ENCODE measurements at regions not wholly inside any gene's neighbourhood (a gene's known extent, or its start where the extent isn't known, plus 50 kb on each side); places are given as distances from the start of the nearest gene placed in this dataset.
"Not testable (repeated sequence)": the region's sequence is repeated elsewhere in the genome, so short reads cannot be mapped to it uniquely, and the experiment has no call there.

- 98% methylated on average over 3 of the region's 3 CpGs for WGBS
- H3K36me3 ChIP-seq (ENCODE audit: control insufficient read depth in 2 of 2, insufficient read depth in 2 of 2, low read length in 1 of 2): no peaks in the 10 kb centered on the region
- no peaks in the 10 kb centered on the region for H3K27me3 ChIP-seq (ENCODE audit: control insufficient read depth in 2 of 2, insufficient read depth in 1 of 2, low read length in 1 of 2)
- H3K27ac ChIP-seq (ENCODE audit: low read depth in 1 of 2, low read length in 1 of 2): no peak overlapping the region
- H3K4me1 ChIP-seq (ENCODE audit: control insufficient read depth in 2 of 2, insufficient read depth in 2 of 2, low read length in 2 of 2): no peaks in the 10 kb centered on the region
- H3K4me3 ChIP-seq (ENCODE audit: low read length in 2 of 2): no peak overlapping the region
- peak in 1 of 9 donors; percentile 3 for DNase-seq (ENCODE audit: low read depth in 6 of 9, low spot score in 9 of 9)
- no peaks in the 10 kb centered on the region for H3K9me3 ChIP-seq (ENCODE audit: control insufficient read depth in 2 of 2, insufficient read depth in 1 of 2, low read length in 1 of 2)
Observed at GRCh38 chr6:135703621-135704020, 147.9 kb upstream of the PDE7B start.

DNA sequence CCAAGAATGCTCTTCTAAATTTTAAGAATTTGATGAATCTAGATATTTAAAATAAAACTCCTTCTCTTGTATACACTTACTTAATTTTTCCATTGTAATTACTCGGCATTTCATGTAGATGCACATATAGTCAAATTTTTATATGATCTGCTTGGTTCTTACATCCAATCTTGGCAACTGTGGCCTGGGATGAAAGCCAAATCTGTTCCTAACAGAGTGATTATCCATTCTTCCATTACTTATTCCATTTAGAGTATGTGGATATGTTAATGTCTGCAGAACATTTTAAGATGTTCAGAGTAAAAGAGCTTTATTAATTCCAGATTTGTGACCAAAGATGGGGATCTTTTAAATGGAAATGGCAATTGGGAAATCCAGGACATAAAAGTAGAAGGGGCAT lies 144.1 kb upstream of the PDE7B start:
- H3K36me3 ChIP-seq (ENCODE audit: control insufficient read depth in 2 of 2, insufficient read depth in 2 of 2, low read length in 1 of 2): no peaks in the 10 kb centered on the region
- no peaks in the 10 kb centered on the region for H3K4me1 ChIP-seq (ENCODE audit: control insufficient read depth in 2 of 2, insufficient read depth in 2 of 2, low read length in 2 of 2)
- H3K9me3 ChIP-seq (ENCODE audit: control insufficient read depth in 2 of 2, insufficient read depth in 1 of 2, low read length in 1 of 2): no peaks in the 10 kb centered on the region
- no peak for DNase-seq (ENCODE audit: low read depth in 6 of 9, low spot score in 9 of 9)
- 95% methylated on average over 1 of the region's 1 CpG for WGBS
- H3K27me3 ChIP-seq (ENCODE audit: control insufficient read depth in 2 of 2, insufficient read depth in 1 of 2, low read length in 1 of 2): no peaks in the 10 kb centered on the region
- H3K4me3 ChIP-seq (ENCODE audit: low read length in 2 of 2): no peak overlapping the region
- H3K27ac ChIP-seq (ENCODE audit: low read depth in 1 of 2, low read length in 1 of 2): no peak overlapping the region

DNA sequence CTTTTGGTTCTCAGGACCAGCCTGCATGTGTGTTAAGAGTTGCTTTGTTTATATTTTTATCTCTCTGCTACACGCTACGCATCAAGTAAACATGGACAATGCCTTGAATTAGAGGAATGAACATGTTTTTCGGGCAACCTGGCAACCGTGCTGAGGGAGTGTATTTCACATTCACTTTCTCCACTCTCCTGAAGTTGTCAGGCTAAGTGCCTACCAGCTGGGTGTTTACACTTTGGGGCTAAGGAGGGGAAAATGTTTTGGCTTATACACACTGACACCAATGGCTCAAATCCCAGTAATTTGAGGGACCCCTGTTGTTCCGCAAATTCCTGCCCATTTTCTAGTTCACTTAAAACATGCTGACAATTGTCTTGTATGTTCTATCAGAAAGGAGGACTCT lies 141.5 kb upstream of the PDE7B start:
- WGBS: 99% methylated on average over 5 of the region's 5 CpGs
- no peak overlapping the region for H3K4me3 ChIP-seq (ENCODE audit: low read length in 2 of 2)
- DNase-seq (ENCODE audit: low read depth in 6 of 9, low spot score in 9 of 9): no peak

DNA sequence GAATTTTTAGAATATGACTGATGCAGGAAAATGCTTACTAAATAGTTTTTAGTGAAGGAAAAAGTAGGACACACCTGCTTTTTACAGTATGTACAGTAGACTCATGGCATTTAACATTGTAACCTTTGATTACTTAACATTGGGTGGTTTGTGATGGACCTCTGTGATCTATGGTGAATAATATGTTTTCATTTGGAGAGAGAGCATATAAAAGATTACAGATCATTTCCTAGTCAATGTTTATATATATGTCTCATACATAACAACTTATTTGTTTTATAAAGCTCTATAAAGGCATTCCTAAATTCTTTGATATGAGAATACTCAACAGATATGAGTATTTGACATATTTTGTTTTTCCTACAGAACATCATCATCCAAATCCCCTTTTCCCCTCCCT lies 129.3 kb upstream of the PDE7B start:
- no peak for DNase-seq (ENCODE audit: low read depth in 6 of 9, low spot score in 9 of 9)
- H3K27ac ChIP-seq (ENCODE audit: low read depth in 1 of 2, low read length in 1 of 2): no peak overlapping the region
- no peaks in the 10 kb centered on the region for H3K36me3 ChIP-seq (ENCODE audit: control insufficient read depth in 2 of 2, insufficient read depth in 2 of 2, low read length in 1 of 2)

More for the DNA sequence above, 141.5 kb upstream of the PDE7B start:
- no peaks in the 10 kb centered on the region for H3K36me3 ChIP-seq (ENCODE audit: control insufficient read depth in 2 of 2, insufficient read depth in 2 of 2, low read length in 1 of 2)
- H3K4me1 ChIP-seq (ENCODE audit: control insufficient read depth in 2 of 2, insufficient read depth in 2 of 2, low read length in 2 of 2): no peaks in the 10 kb centered on the region
- no peaks in the 10 kb centered on the region for H3K9me3 ChIP-seq (ENCODE audit: control insufficient read depth in 2 of 2, insufficient read depth in 1 of 2, low read length in 1 of 2)
- no peak overlapping the region for H3K27ac ChIP-seq (ENCODE audit: low read depth in 1 of 2, low read length in 1 of 2)
- no peaks in the 10 kb centered on the region for H3K27me3 ChIP-seq (ENCODE audit: control insufficient read depth in 2 of 2, insufficient read depth in 1 of 2, low read length in 1 of 2)

DNA sequence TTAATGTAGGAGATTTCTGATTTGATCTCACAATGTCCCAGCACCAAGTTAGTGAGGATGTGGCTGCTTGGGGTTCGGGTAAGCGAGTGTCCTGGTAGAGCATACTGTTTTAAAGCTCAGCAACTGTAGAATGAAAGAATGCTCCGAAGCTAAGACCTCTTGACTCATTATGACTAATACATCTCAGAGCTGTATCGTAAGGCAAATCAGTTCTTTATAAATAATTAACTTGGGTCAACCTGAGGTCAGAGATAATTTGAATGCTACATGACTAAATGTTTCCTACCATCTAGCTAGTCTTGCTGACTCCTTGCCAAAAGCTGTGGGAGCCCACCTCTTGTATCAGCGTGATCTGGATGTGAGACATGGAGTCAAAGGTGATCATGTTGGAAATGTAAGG lies 128.8 kb upstream of the PDE7B start:
- 94% methylated on average over 5 of the region's 5 CpGs for WGBS
- H3K4me1 ChIP-seq (ENCODE audit: control insufficient read depth in 2 of 2, insufficient read depth in 2 of 2, low read length in 2 of 2): no peaks in the 10 kb centered on the region

More for the DNA sequence above, 129.3 kb upstream of the PDE7B start:
- no peaks in the 10 kb centered on the region for H3K4me1 ChIP-seq (ENCODE audit: control insufficient read depth in 2 of 2, insufficient read depth in 2 of 2, low read length in 2 of 2)
- peaks cover 0 to 3% of the 10 kb centered on the region in 2 donors for H3K9me3 ChIP-seq (ENCODE audit: control insufficient read depth in 2 of 2, insufficient read depth in 1 of 2, low read length in 1 of 2)
- H3K27me3 ChIP-seq (ENCODE audit: control insufficient read depth in 2 of 2, insufficient read depth in 1 of 2, low read length in 1 of 2): no peaks in the 10 kb centered on the region
- H3K4me3 ChIP-seq (ENCODE audit: low read length in 2 of 2): no peak overlapping the region

GRCh38 chr6:135728589-135728988 lies 122.9 kb upstream of the PDE7B start:
- 95% methylated on average over 2 of the region's 2 CpGs for WGBS

More for the DNA sequence above, 128.8 kb upstream of the PDE7B start:
- no peak for DNase-seq (ENCODE audit: low read depth in 6 of 9, low spot score in 9 of 9)
- no peak overlapping the region for H3K27ac ChIP-seq (ENCODE audit: low read depth in 1 of 2, low read length in 1 of 2)
- no peaks in the 10 kb centered on the region for H3K27me3 ChIP-seq (ENCODE audit: control insufficient read depth in 2 of 2, insufficient read depth in 1 of 2, low read length in 1 of 2)
- no peaks in the 10 kb centered on the region for H3K36me3 ChIP-seq (ENCODE audit: control insufficient read depth in 2 of 2, insufficient read depth in 2 of 2, low read length in 1 of 2)
- peaks cover 0 to 3% of the 10 kb centered on the region in 2 donors for H3K9me3 ChIP-seq (ENCODE audit: control insufficient read depth in 2 of 2, insufficient read depth in 1 of 2, low read length in 1 of 2)
- H3K4me3 ChIP-seq (ENCODE audit: low read length in 2 of 2): no peak overlapping the region

DNA sequence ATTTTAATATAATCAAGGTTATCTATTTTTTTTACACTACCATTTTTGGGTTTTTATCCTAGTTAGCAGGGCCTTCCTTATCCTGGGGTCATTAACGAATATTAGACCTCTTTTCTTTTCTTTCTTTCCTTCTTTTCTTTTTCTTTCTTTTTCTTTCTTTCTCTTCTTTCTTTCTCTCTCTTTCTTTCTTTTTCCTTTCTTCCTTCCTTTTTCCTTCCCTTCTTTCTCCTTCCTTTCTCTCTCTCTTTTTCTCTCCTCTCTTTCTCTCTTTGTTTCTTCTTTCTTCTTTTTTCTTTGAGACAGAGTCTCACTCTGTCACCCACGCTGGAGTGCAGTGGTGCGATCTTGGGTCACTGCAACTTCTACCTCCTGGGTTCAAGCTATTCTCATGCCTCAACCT lies 120.4 kb upstream of the PDE7B start:
- H3K27ac ChIP-seq (ENCODE audit: low read depth in 1 of 2, low read length in 1 of 2): no peak overlapping the region
- no peaks in the 10 kb centered on the region for H3K4me1 ChIP-seq (ENCODE audit: control insufficient read depth in 2 of 2, insufficient read depth in 2 of 2, low read length in 2 of 2)
- DNase-seq (ENCODE audit: low read depth in 6 of 9, low spot score in 9 of 9): no peak
- H3K36me3 ChIP-seq (ENCODE audit: control insufficient read depth in 2 of 2, insufficient read depth in 2 of 2, low read length in 1 of 2): no peaks in the 10 kb centered on the region
- H3K9me3 ChIP-seq (ENCODE audit: control insufficient read depth in 2 of 2, insufficient read depth in 1 of 2, low read length in 1 of 2): no peaks in the 10 kb centered on the region
- no peak overlapping the region for H3K4me3 ChIP-seq (ENCODE audit: low read length in 2 of 2)
- 98% methylated on average over 3 of the region's 3 CpGs for WGBS
- H3K27me3 ChIP-seq (ENCODE audit: control insufficient read depth in 2 of 2, insufficient read depth in 1 of 2, low read length in 1 of 2): no peaks in the 10 kb centered on the region

More at GRCh38 chr6:135728589-135728988, 122.9 kb upstream of the PDE7B start:
- H3K27ac ChIP-seq (ENCODE audit: low read depth in 1 of 2, low read length in 1 of 2): no peak overlapping the region
- no peaks in the 10 kb centered on the region for H3K4me1 ChIP-seq (ENCODE audit: control insufficient read depth in 2 of 2, insufficient read depth in 2 of 2, low read length in 2 of 2)
- peaks cover 0 to 3% of the 10 kb centered on the region in 2 donors for H3K9me3 ChIP-seq (ENCODE audit: control insufficient read depth in 2 of 2, insufficient read depth in 1 of 2, low read length in 1 of 2)
- DNase-seq (ENCODE audit: low read depth in 6 of 9, low spot score in 9 of 9): no peak
- H3K36me3 ChIP-seq (ENCODE audit: control insufficient read depth in 2 of 2, insufficient read depth in 2 of 2, low read length in 1 of 2): no peaks in the 10 kb centered on the region
- no peaks in the 10 kb centered on the region for H3K27me3 ChIP-seq (ENCODE audit: control insufficient read depth in 2 of 2, insufficient read depth in 1 of 2, low read length in 1 of 2)
- H3K4me3 ChIP-seq (ENCODE audit: low read length in 2 of 2): no peak overlapping the region

- H3K4me1 ChIP-seq (ENCODE audit: control insufficient read depth in 2 of 2, insufficient read depth in 2 of 2, low read length in 2 of 2); DNase-seq (ENCODE audit: low read depth in 6 of 9, low spot score in 9 of 9); H3K27ac ChIP-seq (ENCODE audit: low read depth in 1 of 2, low read length in 1 of 2); H3K36me3 ChIP-seq (ENCODE audit: control insufficient read depth in 2 of 2, insufficient read depth in 2 of 2, low read length in 1 of 2); H3K4me3 ChIP-seq (ENCODE audit: low read length in 2 of 2); H3K9me3 ChIP-seq (ENCODE audit: control insufficient read depth in 2 of 2, insufficient read depth in 1 of 2, low read length in 1 of 2); H3K27me3 ChIP-seq (ENCODE audit: control insufficient read depth in 2 of 2, insufficient read depth in 1 of 2, low read length in 1 of 2): not testable (repeated sequence)
- 97% methylated on average over 6 of the region's 6 CpGs for WGBS
Observed at GRCh38 chr6:135736351-135736750, 115.2 kb upstream of the PDE7B start.

GRCh38 chr6:135738636-135739035 lies 112.9 kb upstream of the PDE7B start:
- WGBS: 84% methylated on average over 1 of the region's 1 CpG
- Histone ChIP-seq H3K27me3 (ENCODE audit: control insufficient read depth in 2 of 2, insufficient read depth in 1 of 2, low read length in 1 of 2) (no peaks in the 10 kb centered on the region), H3K4me1 (ENCODE audit: control insufficient read depth in 2 of 2, insufficient read depth in 2 of 2, low read length in 2 of 2) (no peaks in the 10 kb centered on the region), H3K9me3 (ENCODE audit: control insufficient read depth in 2 of 2, insufficient read depth in 1 of 2, low read length in 1 of 2) (no peaks in the 10 kb centered on the region), H3K36me3 (ENCODE audit: control insufficient read depth in 2 of 2, insufficient read depth in 2 of 2, low read length in 1 of 2) (no peaks in the 10 kb centered on the region), H3K27ac (ENCODE audit: low read depth in 1 of 2, low read length in 1 of 2) (no peak overlapping the region), H3K4me3 (ENCODE audit: low read length in 2 of 2) (no peak overlapping the region)
- DNase-seq (ENCODE audit: low read depth in 6 of 9, low spot score in 9 of 9): no peak

DNA sequence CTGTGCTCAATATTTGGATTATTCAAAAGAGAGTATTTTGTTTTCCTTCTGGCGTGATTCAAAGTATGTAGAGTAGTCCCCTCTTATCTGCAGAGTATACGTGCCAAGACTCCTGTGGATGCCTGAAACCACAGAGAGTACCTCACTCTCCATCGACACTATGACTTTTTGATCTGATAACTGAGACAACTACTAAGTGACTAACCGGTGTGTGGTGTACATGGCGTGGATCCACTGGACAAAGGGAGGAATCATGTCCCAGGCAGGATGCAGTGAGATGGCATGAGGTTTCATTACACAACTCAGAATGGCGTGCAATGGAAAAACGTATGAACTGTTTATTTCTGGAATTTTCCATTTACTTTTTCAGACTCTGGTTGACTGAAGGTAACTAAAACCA lies 112.2 kb upstream of the PDE7B start:
- DNase-seq (ENCODE audit: low read depth in 6 of 9, low spot score in 9 of 9): no peak
- Histone ChIP-seq H3K27me3 (ENCODE audit: control insufficient read depth in 2 of 2, insufficient read depth in 1 of 2, low read length in 1 of 2) (no peaks in the 10 kb centered on the region), H3K36me3 (ENCODE audit: control insufficient read depth in 2 of 2, insufficient read depth in 2 of 2, low read length in 1 of 2) (no peaks in the 10 kb centered on the region), H3K27ac (ENCODE audit: low read depth in 1 of 2, low read length in 1 of 2) (no peak overlapping the region), H3K4me1 (ENCODE audit: control insufficient read depth in 2 of 2, insufficient read depth in 2 of 2, low read length in 2 of 2) (no peaks in the 10 kb centered on the region), H3K4me3 (ENCODE audit: low read length in 2 of 2) (no peak overlapping the region), H3K9me3 (ENCODE audit: control insufficient read depth in 2 of 2, insufficient read depth in 1 of 2, low read length in 1 of 2) (no peaks in the 10 kb centered on the region)
- WGBS: 89% methylated on average over 7 of the region's 7 CpGs
